ENCODE measurements at regions not wholly inside any gene's neighbourhood (a gene's known extent, or its start where the extent isn't known, plus 50 kb on each side); places are given as distances from the start of the nearest gene placed in this dataset.
A peak's percentile ranks its signal among the peaks of the same experiment; 100 is the strongest.
"Not testable (repeated sequence)": the region's sequence is repeated elsewhere in the genome, so short reads cannot be mapped to it uniquely, and the experiment has no call there.

DNA sequence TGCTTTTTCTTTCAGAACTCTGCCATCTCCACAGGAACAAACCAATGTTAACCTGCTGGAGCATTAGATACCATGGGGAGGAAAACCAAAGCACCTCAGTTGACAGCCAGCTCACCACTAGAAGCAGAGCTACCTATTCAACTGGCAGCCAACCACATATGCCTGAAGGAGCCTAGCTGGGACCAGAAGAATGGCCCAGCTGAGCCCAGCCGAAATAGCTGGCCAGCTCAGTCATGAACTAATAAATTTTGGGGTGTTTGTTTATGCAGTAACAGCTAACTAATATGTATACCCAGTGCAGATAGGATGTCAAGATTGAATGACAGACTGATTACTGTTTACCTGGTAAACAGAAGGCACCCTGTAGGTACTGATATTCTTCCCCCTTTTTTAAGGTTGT lies 1117.5 kb downstream of the TBL1XR1 start:
- DNase-seq (ENCODE audit: low read depth) = no peak

DNA sequence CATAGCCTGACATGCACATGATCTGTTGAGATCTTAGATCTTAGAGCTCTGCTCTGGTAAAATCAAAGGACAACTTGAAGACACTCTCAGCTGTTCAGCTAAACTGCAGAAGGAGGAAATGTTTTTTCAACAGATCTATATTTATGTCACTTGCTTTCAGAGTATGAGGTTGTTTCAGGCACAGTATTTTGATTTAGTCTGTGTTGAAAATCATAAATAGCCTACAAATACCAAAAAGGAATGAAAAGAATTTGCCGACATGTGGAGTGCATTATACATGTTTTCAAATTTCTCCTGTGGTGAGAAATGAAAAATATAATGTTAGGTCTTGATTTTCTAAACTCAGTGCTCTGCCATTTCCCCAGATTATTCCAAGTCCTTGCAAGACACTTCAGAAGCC lies 1118.4 kb downstream of the TBL1XR1 start:
- peak; percentile 3 for DNase-seq (ENCODE audit: low read depth)

DNA sequence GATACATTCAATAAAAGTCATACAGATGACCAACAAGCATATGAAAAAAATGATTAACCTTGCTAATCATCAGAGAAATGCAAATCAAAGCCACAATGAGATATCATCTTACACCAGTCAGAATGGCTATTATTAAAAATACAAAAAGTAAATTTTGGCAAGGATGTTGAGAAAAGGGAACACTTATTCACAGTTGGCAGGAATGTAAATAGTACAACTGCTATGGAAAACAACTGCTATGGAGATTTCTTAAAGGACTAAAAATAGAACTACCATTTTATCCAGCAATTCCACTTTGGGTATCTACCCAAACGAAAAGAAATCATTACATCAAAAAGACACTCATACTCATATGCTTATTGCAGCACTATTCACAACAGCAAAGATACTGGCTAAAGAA lies 1121.8 kb downstream of the TBL1XR1 start:
- DNase-seq (ENCODE audit: low read depth) = no peak

DNA sequence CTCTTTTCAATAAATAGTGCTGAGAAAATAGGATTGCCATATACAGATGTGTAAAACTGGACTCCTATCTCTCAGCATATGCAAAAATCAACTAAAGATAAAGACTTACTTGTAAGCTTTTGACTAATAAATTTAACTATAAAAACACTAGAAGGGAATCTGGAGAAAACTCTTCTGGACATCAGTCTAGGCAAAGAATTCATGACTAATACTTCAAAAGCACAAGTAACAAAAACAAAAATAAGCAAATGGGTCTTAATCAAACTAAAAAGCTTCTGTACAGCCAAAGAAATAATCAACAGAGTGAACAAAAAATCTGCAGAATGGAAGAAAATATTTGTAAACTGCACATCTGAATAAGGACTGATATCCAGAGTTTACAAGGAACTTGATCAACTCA lies 1122.2 kb downstream of the TBL1XR1 start:
- DNase-seq (ENCODE audit: low read depth) = no peak

DNA sequence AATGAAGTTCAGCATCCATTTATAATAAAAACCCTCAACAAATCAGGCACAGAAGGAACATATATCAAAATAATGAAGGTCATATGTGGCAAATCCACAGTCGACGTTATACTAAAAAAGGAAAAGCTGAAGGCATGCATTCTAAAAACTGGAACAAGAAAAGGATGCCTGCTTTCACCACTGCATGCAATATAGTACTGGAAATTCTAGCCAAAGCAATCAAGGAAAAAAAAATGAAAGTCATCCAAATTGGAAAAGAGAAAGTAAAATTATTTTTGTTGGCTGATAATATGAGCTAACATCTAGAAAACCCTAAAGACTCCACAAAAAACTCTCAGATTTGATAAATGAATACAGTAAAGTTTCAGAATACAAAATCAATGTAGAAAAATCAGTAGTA lies 1123.2 kb downstream of the TBL1XR1 start:
- no peak for DNase-seq (ENCODE audit: low read depth)

DNA sequence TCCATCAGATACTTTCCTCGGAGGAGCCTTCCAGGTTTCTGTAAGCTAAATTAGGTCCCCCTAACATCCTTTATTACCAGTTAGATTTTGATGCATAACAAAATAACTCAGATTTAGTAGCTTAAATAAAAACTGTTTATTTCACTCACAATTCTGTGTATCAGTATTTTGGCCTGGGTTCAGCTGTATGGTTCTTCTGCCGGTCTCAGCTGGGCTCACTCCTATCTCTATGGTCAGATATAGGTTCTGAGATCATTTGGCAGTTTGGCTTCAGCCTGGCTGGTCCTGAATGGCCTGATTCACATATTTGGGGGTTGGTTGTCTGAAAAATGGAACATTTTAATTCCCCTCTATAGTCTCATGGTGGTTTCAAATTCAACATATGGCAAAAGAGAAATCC lies 1125.3 kb downstream of the TBL1XR1 start:
- no peak for DNase-seq (ENCODE audit: low read depth)

DNA sequence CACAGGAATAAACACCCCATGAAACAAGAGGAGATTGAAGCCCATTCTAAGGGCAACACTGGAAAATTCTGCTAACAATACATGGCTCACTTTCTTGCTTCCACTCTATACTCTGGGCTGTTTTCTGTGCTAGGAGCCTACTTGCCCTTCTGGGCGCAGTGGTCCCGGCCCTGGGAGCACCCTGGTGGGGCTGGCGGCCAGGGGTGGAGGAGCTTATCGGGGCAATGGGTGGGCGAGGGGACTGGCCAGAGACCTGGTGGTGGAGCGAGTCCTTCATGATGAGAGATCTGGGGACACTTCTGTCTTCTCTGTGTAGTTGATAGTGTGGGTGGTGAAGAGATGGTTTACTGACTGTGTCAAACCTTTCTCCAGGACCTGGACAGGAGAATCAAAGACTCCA lies 1128.5 kb downstream of the TBL1XR1 start:
- no peak for DNase-seq (ENCODE audit: low read depth)

DNA sequence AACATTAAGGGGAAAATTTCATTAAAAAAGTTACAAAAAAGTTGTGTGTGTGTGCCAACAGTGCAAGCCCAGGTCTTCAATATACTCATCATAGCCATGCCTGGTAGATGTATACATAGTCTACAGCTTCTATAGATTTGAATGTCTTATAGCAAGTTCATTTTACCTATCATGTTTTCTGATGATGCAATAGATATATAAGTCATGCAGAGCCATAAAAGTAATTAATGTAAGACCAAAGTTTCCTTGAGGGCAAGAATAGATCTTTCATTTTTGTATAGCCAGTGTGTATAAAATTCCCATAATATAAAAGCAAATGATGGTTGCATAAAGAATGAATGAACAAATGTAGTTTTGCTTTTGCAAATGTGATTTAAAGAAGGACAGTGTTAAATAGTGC lies 1138.4 kb downstream of the TBL1XR1 start:
- DNase-seq (ENCODE audit: low read depth) = no peak

DNA sequence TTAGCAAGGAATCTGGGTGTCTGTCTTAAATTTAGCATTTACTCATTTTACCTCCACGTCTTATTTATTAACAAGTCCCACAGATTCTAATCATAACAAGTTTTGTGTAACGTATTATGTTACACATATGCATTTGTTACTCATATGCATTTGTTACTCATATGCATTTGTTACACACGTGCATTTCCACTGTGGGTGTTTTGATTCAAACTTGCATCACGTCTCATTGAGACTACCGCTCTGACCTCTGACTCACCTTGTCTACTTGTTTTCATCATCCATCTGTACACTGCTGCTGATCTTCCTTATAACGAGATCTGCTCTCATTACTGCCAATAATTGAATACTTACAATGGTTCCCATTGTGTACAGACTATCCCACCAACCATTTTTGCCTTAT lies 1141.4 kb downstream of the TBL1XR1 start:
- DNase-seq (ENCODE audit: low read depth) = no peak

DNA sequence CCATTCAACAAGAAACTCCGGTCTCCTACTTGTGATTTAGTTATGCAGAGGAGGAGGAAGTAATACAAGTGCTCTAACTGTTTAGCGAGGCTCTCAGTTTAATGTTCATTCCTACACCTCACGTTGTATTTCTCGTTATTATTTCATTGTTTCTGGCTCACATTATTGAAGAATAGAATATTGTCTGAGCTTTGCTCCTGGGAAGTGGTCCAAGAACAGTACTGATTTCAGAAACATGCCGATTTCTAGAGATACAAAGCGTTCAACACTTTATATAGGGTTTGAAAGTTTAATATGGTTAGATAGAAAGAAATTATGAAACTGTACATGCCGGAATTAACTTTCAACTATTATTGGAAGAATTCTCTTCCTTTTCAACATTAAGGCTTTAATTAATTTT lies 1145.5 kb downstream of the TBL1XR1 start:
- no peak for DNase-seq (ENCODE audit: low read depth)

DNA sequence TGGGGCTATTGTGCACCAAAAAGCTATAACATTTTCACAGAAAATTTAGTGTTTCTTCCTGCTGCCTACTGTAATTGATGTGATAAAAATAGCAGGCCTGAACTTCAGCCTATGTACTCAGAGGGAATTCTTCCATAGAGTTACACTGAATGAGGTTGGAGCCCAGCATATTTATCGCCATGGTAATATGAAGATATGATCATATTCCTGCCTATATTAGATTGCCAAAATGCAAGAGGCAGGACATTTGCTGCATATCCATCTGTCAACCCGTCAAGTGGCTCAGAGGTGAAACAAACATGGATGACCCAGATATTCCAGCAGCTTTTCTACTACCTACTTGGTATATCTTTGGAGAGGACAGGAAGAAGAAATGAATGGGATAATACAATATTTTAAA lies 1150.6 kb downstream of the TBL1XR1 start:
- no peak for DNase-seq (ENCODE audit: low read depth)

DNA sequence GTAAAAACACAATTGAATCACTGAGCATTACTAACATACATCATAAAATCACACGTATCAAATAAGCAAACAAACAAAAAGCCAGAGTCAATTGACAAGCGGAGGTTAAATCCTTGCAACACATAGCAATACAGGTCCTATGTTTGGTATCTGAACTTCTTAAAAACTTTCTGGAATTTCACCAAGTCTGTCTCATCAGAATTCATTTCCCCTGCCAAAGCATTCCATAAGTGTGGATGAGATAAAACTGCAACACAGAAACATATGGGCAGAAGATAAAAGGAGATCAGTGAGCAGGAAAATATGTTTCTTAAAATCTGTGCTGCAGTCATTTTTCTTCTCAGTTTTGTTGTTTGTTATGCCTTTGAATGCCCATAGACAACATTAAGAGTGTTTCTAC lies 1155.5 kb downstream of the TBL1XR1 start:
- DNase-seq (ENCODE audit: low read depth) = no peak

DNA sequence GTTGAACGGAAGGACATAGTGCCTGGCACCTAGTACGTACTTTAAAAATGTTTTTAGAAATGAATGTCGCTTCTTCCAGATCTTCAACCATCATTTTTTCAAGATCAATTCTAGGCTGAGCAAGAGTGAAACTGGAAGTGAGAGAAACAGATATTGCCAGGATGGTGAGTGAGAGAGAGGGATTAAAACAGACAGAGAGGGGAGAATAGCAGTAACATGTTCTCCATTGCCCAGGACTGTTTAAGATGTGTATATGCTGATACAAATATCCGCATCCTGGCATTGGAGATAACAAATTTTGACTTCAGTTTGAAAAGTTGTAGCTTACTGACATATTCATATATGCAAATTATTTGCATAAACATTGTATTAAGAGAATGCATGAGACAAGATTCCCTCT lies 1156.1 kb downstream of the TBL1XR1 start:
- DNase-seq (ENCODE audit: low read depth) = no peak

DNA sequence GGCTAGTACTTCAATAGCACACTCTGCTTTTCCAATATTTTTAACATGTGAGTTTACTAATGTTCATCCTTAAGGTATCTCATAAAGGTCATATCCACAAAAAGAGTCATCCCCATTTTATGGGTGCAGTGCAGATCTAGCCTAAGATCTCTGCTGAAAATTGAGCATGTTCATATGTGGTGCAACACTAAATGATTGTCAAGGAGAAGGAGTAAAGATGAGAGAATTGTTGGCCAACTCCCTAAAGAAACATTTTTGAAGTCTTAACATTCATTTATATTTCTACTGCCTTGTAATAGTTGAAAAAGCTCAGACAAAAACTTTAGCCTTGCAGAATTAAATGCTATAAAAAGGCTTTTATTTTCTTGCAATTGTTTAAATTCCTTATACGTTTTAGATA lies 1159.6 kb downstream of the TBL1XR1 start:
- no peak for DNase-seq (ENCODE audit: low read depth)

DNA sequence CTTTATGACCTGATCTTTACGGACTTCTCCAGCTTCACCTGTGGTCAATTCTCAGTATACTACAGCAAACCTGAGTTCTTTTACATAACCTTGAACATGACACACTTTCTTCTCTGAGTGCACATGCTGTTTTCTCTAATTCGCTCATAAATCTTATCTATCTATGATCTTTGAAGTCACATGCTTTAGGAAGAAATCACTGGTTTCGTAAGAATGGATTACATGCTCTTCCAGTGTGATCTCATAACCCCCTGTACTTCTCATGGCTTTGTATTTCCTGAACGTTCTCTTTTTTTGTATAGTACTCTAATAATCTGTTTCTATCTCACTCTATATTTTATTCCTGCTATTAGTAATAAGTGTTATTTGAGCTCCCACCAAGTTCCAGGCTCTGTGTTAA lies 1165.2 kb downstream of the TBL1XR1 start:
- DNase-seq (ENCODE audit: low read depth) = no peak

DNA sequence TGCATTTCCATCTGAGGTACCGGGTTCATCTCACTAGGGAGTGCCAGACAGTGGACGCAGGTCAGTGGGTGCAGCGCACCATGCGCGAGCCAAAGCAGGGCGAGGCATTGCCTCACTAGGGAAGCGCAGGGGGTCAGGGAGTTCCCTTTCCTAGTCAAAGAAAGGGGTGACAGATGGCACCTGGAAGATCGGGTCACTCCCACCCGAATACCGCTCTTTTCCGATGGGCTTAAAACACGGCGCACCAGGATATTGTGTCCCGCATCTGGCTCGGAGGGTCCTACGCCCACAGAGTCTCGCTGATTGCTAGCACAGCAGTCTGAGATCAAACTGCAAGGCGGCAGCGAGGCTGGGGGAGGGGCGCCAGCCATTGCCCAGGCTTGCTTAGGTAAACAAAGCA lies 1157.1 kb downstream of the NAALADL2 start:
- DNase-seq (ENCODE audit: low read depth) = not testable (repeated sequence)

DNA sequence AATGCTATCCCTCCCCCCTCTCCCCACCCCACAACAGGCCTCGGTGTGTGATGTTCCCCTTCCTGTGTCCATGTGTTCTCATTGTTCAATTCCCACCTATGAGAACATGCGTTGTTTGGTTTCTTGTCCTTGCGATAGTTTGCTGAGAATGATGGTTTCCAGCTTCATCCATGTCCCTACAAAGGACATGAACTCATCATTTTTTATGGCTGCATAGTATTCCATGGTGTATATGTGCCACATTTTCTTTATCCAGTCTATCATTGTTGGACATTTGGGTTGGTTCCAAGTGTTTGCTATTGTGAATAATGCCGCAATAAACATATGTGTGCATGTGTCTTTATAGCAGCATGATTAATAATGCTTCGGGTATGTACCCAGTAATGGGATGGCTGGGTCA lies 1156.1 kb downstream of the NAALADL2 start:
- not testable (repeated sequence) for DNase-seq (ENCODE audit: low read depth)

DNA sequence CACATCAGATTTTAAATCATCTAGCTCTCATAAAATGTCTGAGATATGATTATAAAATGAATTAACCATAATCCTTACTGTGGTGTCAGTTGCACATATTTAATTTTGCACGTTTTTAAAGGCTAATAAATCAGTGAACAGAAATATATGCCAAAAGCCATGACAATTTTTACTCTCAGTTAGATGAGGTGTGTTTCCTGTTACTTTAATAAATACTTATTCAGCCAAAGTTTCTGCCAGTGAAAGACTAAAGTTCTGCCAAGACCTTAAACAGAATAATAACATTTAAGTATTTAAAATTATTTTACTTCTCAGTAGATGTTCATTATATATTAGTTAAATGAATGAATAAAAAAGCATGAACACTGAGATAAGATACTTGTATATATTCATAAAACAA lies 1150.1 kb downstream of the NAALADL2 start:
- no peak for DNase-seq (ENCODE audit: low read depth)

DNA sequence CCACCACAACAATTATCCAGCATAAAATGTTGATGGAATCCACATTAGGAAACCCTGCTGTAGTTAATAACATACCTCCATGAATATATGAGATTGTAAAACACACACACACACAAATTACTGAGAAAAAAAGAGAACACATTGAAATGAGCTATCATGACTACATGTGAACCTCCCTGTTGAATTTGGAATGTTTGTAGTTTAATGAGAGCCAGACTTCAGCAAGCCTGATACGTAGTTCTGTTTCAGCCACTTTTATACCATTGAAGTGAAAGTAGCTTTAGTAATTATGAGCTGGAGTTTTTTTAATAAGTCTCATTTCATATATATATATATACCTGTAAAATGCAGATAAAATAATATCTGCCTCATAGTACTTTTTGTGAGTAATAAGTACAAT lies 1146.4 kb downstream of the NAALADL2 start:
- no peak for DNase-seq (ENCODE audit: low read depth)

DNA sequence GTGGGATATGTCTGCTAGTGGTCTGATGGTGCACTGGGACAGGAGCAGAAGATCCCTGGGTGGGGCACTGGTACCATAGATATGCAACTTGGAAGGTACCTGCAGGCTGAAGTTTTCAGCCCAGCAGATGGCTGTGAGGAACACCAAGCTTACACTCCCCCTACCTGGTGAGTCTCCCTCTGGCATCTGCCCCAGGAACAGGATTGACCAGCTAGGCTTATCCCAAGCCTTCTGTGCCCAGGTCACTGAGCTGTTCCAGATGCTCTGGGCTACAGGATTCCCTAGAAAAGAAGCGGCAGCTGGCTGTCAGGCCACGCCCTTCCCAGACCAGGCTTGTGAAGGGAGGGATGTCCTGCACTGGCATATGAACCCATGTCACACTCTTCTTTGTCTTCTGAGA lies 1130.0 kb downstream of the NAALADL2 start:
- no peak for DNase-seq (ENCODE audit: low read depth)

DNA sequence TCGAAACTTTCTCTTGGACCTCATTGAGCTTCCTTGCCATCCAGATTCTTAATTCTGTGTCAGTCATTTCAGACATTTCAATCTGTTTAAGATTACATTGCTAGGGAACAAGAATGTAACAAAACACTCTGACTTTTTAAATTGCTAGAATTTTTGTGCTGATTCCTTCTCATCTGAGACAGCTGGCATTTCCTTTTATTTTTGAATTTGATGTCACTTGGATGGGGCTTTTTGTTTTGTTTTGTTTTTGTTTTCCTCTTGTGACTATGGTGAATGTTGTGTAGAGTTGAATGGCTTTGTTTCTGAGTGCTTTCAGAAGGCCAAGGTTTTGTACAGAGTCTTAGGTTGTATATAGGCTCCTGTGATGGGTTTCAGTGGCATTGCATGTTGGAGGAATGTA lies 1129.3 kb downstream of the NAALADL2 start:
- peak; percentile 36 for DNase-seq (ENCODE audit: low read depth)

DNA sequence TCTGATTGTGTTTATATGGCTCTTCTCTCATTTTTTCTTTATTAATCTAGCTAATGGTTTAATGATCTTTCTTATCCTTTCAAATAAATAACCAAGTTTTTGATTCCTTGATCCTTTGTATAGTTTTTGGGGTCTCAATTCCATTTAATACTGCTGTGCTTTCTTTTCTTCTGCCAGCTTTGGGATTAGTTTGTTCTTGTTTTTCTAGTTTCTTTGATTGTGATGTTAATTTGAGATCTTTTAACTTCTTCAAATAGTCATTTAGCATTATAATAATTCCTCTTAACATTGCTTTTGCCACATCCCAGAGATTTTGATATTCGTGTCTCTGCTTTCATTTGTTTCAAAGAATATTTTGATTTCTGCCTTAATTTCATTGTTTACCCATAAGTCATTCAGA lies 1126.6 kb downstream of the NAALADL2 start:
- DNase-seq (ENCODE audit: low read depth) = no peak

DNA sequence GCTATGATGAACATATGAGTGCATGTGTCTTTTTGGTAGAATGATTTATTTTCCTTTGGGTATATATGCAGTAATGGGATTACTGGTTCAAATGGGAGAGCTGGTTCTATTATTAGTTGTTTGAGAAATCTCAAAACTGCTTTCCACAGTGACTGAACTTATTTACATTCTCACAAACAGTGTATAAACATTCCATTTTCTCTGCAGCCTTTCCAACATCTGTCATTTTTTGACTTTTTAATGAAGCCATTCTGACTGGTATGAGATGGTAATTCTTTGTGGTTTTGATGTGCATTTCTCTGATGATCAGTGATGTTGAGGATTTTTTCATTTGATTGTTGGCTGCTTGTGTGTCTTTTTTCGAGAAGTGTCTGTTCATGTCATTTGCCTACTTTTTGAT lies 1124.2 kb downstream of the NAALADL2 start:
- peak; percentile 26 for DNase-seq (ENCODE audit: low read depth)

DNA sequence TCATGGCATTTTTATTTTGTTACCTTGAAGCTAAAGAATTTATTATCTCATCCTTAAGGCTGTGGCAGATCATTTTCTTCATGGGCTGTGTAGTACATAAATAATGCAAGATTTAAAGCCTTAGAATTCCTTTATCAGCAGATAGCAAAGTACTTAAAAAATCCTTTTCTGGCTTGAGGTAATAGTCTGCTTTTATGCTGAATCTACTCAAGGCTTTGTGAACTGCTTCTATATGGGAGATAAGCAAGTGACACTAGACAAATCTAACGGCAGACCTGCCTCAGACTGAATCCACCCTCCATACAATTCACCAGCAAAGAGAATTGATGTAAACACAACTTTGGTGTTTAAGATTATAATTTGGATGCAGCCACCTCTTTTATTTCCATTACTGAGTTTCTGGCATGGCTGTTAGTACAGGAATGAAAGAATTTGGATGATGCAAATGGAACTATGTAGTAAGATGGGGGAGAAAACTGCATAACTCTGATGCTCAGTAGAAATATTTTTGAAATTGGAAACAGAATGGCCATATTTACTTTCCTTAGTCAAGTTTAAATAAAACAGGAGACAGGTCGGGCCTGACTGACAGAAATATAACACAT lies 1121.5 kb downstream of the NAALADL2 start:
- DNase-seq (ENCODE audit: low read depth) = no peak
